Panc1 (cell line): ENCODE measurements at regions not wholly inside any gene's neighbourhood (a gene's known extent, or its start where the extent isn't known, plus 50 kb on each side); places are given as distances from the start of the nearest gene placed in this dataset.

ENCODE experiments used
- CTCF ChIP-seq: fragments of 450-650 bp; IDR thresholded peaks from 2 replicates; pipeline ENCODE4 v1.5.1; 2017; ENCODE audit warnings: mild to moderate bottlenecking
- POLR2AphosphoS5 ChIP-seq: IDR thresholded peaks from 2 replicates; pipeline ENCODE4 v1.6.1; 2012; ENCODE audit warnings: mild to moderate bottlenecking, low read depth, low read length, moderate library complexity
- REST ChIP-seq, 2 experiments: IDR thresholded peaks; 2 replicates each; pipeline ENCODE4 v1.6.1; 2011 to 2012; ENCODE audit warnings: low read depth in 2 of 2, control low read depth in 1 of 2, low read length in 1 of 2, mild to moderate bottlenecking in 1 of 2, moderate library complexity in 1 of 2; ENCODE audit not compliant: insufficient read depth in 1 of 2
- TCF7L2 ChIP-seq: IDR thresholded peaks from 2 replicates; pipeline ENCODE4 v1.6.1; 2011; ENCODE audit warnings: mild to moderate bottlenecking, low read depth, low read length, inconsistent platforms

- TF ChIP-seq CTCF (no peak), TCF7L2 (no peak), REST (IDR thresholded peaks at IDR 0.05; ENCODE audit: insufficient read depth in 1 of 2, low read depth in 2 of 2, low read length in 1 of 2) (no peak), POLR2AphosphoS5 (no peak)
Observed at GRCh38 chr2:195317550-195317949, 339.5 kb upstream of the SLC39A10 start.
